ENCODE measurements at regions not wholly inside any gene's neighbourhood (a gene's known extent, or its start where the extent isn't known, plus 50 kb on each side); places are given as distances from the start of the nearest gene placed in this dataset.

GRCh38 chr2:217156801-217157200, 296.9 kb upstream of the TNP1 start:
- no peak for TF ChIP-seq POLR2A (IDR thresholded peaks at IDR 0.05)
- no peak for TF ChIP-seq CTCF (IDR thresholded peaks at IDR 0.05)

All from prostate gland (tissue), 2 donors.